ENCODE measurements at regions not wholly inside any gene's neighbourhood (a gene's known extent, or its start where the extent isn't known, plus 50 kb on each side); places are given as distances from the start of the nearest gene placed in this dataset.
A peak's percentile ranks its signal among the peaks of the same experiment; 100 is the strongest.

DNA sequence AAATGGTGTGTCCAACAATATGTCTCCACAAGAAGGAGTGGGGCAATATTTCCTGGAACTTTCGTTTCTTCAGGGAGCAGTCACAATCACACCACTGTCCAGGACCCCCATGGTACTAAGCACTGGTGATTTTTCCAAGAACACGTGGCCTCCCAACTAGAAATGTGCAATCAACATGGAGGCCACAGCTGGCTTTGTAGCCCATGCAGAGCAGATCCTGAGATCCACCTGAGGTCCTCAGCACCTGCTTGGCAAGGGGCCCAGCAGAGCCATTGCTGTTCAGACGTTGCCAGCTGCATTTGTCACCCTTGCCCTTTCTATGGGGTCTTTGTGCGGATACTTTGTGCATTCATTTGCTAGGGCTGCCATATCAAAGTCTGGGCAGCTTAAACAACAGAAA lies 334.5 kb upstream of the IRX4 start:
- no peaks in the 10 kb centered on the region for H3K36me3 Mint-ChIP-seq
- H3K27ac Mint-ChIP-seq, result no peak overlapping the region
- no peaks in the 10 kb centered on the region for H3K4me1 Mint-ChIP-seq
- no peak overlapping the region for H3K4me3 Mint-ChIP-seq
- H3K9me3 Mint-ChIP-seq, result peaks cover 0 to 3% (median 0%) of the 10 kb centered on the region in 3 donors
- H3K27me3 Mint-ChIP-seq, result no peaks in the 10 kb centered on the region

GRCh38 chr5:2214910-2215590 lies 332.3 kb upstream of the IRX4 start:
- H3K27ac Mint-ChIP-seq, result no peak overlapping the region
- H3K4me3 Mint-ChIP-seq, result no peak overlapping the region
- H3K4me1 Mint-ChIP-seq, result no peaks in the 10 kb centered on the region
- peaks cover 0 to 3% (median 0%) of the 10 kb centered on the region in 3 donors for H3K9me3 Mint-ChIP-seq
- H3K27me3 Mint-ChIP-seq, result no peaks in the 10 kb centered on the region
- H3K36me3 Mint-ChIP-seq, result no peaks in the 10 kb centered on the region

DNA sequence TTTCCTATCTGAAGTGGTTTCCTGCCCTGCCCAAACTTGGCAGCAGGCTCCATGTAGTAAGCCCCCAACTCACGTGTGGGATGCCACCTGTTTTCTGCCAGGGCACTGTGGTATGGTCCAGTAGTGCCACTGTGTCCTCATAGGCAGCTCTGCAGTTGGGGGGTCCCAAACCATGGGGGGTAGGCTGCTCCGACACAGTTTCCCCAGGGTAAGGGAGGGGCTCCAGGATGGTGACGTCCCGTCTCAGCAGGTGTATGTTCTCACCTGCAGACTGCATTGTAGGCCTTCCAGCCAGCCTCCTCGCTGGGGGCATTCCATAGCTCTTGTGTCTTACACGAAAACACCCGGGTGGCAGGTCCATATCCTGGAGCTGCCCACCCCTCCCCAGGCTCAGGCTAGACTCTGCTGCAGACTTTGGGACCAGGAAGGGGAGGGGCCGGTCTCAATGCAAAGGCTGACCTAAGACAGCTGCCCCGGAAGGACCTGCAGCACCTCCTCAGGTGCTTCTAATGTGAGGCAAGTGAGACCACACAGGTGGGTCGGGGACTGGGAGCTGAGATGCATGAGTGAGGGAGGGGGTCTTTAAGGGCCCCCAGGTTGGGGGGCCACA lies 330.5 kb upstream of the IRX4 start:
- Mint-ChIP-seq H3K27ac (no peak overlapping the region), H3K4me3 (no peak overlapping the region), H3K27me3 (no peaks in the 10 kb centered on the region), H3K4me1 (no peaks in the 10 kb centered on the region), H3K9me3 (no peaks in the 10 kb centered on the region), H3K36me3 (no peaks in the 10 kb centered on the region)

GRCh38 chr5:2212481-2212880 lies 329.8 kb upstream of the IRX4 start:
- Mint-ChIP-seq H3K27ac (no peak overlapping the region), H3K36me3 (no peaks in the 10 kb centered on the region), H3K4me1 (no peaks in the 10 kb centered on the region)

GRCh38 chr5:2208239-2208544 lies 325.5 kb upstream of the IRX4 start:
- Mint-ChIP-seq H3K27me3 (no peaks in the 10 kb centered on the region), H3K4me1 (no peaks in the 10 kb centered on the region), H3K9me3 (peaks cover 0 to 9% (median 2%) of the 10 kb centered on the region in 3 donors), H3K36me3 (no peaks in the 10 kb centered on the region), H3K4me3 (no peak overlapping the region), H3K27ac (no peak overlapping the region)

More at GRCh38 chr5:2212481-2212880, 329.8 kb upstream of the IRX4 start:
- Mint-ChIP-seq H3K4me3 (no peak overlapping the region), H3K27me3 (no peaks in the 10 kb centered on the region), H3K9me3 (no peaks in the 10 kb centered on the region)

GRCh38 chr5:2207416-2208238 lies 324.9 kb upstream of the IRX4 start:
- no peaks in the 10 kb centered on the region for H3K27me3 Mint-ChIP-seq
- H3K27ac Mint-ChIP-seq, result no peak overlapping the region
- H3K4me1 Mint-ChIP-seq, result no peaks in the 10 kb centered on the region
- no peak overlapping the region for H3K4me3 Mint-ChIP-seq
- no peaks in the 10 kb centered on the region for H3K36me3 Mint-ChIP-seq
- H3K9me3 Mint-ChIP-seq, result peaks cover 0 to 9% (median 2%) of the 10 kb centered on the region in 3 donors

DNA sequence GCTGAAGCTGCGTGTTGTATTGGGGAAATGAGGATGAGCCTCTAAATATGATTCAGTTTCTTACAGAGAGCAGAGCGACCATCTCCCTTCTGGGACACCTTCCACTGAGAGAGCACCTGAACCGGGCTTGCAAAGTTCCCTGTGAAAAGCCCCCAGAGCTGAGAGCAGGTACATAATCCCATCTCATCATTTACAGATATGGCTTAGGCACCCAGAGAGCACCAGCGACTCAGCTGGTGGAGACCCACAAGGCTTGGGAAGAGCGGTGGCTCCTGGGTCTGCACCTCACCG lies 324.3 kb upstream of the IRX4 start:
- no peaks in the 10 kb centered on the region for H3K27me3 Mint-ChIP-seq
- H3K9me3 Mint-ChIP-seq, result peaks cover 0 to 9% (median 2%) of the 10 kb centered on the region in 3 donors
- H3K4me3 Mint-ChIP-seq, result no peak overlapping the region
- H3K36me3 Mint-ChIP-seq, result no peaks in the 10 kb centered on the region
- H3K27ac Mint-ChIP-seq, result no peak overlapping the region
- no peaks in the 10 kb centered on the region for H3K4me1 Mint-ChIP-seq

- Mint-ChIP-seq H3K36me3 (no peaks in the 10 kb centered on the region), H3K9me3 (peaks cover 0 to 9% (median 2%) of the 10 kb centered on the region in 3 donors), H3K27ac (no peak overlapping the region), H3K4me1 (no peaks in the 10 kb centered on the region), H3K4me3 (no peak overlapping the region), H3K27me3 (no peaks in the 10 kb centered on the region)
Observed at GRCh38 chr5:2206293-2207108, 323.8 kb upstream of the IRX4 start.

DNA sequence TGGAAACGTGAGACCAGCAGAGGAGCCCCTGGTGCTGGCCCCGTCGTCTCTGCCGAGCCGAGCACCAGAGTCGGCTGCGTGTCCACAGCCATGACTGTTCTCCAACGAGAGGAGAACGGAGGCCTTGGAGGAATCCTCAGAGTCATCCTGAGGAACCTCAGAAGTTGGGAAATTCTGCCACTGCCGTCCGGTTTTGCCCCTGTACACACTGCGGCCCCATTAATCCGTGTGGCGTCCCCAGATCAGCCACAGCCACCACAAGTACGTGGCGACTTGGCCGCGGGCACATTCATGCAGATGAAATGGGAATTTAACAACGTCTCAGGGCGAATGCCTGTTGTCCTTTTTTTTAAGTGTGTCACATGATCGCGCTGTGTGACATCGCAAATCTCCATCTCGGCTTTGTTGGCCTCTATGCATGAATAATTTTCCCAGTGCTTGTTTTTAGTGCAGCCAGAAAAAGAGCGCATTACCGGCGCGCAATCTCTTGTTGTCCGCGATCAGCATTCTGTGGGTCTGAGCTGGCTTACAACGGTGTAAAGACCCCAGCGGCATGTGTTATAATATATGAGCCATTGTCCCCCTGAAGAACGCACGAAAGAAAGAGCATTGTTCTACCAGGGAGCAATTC lies 323.0 kb upstream of the IRX4 start:
- no peak overlapping the region for H3K4me3 Mint-ChIP-seq
- peaks cover 0 to 9% (median 2%) of the 10 kb centered on the region in 3 donors for H3K9me3 Mint-ChIP-seq
- no peak overlapping the region for H3K27ac Mint-ChIP-seq
- no peaks in the 10 kb centered on the region for H3K4me1 Mint-ChIP-seq
- H3K36me3 Mint-ChIP-seq, result no peaks in the 10 kb centered on the region
- no peaks in the 10 kb centered on the region for H3K27me3 Mint-ChIP-seq

DNA sequence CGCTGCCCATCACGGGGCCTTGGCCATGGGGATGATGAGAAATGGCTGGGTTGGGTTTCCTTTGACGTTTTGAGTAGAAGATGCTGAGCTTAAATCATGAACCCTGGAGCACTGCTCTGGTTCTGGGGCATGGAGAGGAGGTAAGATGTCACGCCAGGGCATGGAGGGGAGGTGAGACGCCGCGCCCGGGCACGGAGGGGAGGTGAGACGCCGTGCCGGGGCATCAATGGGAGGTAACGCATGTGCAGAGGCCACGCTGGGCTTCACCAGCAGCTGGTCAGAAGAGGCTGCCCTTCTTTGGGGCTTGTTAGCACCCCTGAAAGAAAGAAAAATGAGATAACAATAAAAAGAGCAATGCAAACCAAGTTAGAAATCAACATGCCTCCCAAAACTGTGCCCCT lies 322.5 kb upstream of the IRX4 start:
- Mint-ChIP-seq H3K9me3 (peaks cover 0 to 9% (median 2%) of the 10 kb centered on the region in 3 donors), H3K27ac (peak overlapping the region in 1 of 3 donors; percentile 31), H3K27me3 (no peaks in the 10 kb centered on the region), H3K4me3 (no peak overlapping the region), H3K4me1 (no peaks in the 10 kb centered on the region), H3K36me3 (no peaks in the 10 kb centered on the region)

- H3K36me3 Mint-ChIP-seq, result no peaks in the 10 kb centered on the region
- H3K4me1 Mint-ChIP-seq, result no peaks in the 10 kb centered on the region
- peak overlapping the region in 1 of 3 donors; percentile 31 for H3K27ac Mint-ChIP-seq
- H3K4me3 Mint-ChIP-seq, result no peak overlapping the region
- peaks cover 0 to 9% (median 2%) of the 10 kb centered on the region in 3 donors for H3K9me3 Mint-ChIP-seq
- H3K27me3 Mint-ChIP-seq, result no peaks in the 10 kb centered on the region
Observed at GRCh38 chr5:2204366-2205184, 321.9 kb upstream of the IRX4 start.

- Mint-ChIP-seq H3K27ac (no peak overlapping the region), H3K27me3 (no peaks in the 10 kb centered on the region), H3K4me3 (no peak overlapping the region), H3K36me3 (no peaks in the 10 kb centered on the region), H3K4me1 (no peaks in the 10 kb centered on the region), H3K9me3 (peaks cover 0 to 9% (median 2%) of the 10 kb centered on the region in 3 donors)
Observed at GRCh38 chr5:2203774-2204173, 321.0 kb upstream of the IRX4 start.

DNA sequence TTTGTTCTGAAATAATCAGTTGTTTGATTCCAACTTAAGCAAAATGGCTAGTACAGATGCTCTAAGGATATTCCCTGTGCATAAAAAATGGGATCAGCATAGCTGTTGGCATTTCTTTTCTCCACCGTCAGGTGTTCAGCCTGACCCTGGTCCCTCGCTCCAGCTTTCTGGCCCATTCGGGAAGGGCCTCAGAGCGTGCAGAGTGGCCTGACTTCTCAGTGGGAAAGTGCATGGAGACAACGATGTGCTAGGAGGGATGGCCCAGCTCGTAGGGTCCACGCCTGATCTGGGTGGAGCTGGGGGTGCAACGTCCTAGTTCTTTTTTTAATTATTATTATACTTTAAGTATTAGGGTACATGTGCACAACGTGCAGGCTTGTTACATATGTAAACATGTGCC lies 319.1 kb upstream of the IRX4 start:
- H3K27ac Mint-ChIP-seq, result no peak overlapping the region
- no peaks in the 10 kb centered on the region for H3K36me3 Mint-ChIP-seq
- H3K27me3 Mint-ChIP-seq, result no peaks in the 10 kb centered on the region
- H3K4me3 Mint-ChIP-seq, result no peak overlapping the region
- no peaks in the 10 kb centered on the region for H3K4me1 Mint-ChIP-seq
- peaks cover 2 to 9% (median 4%) of the 10 kb centered on the region in 3 donors for H3K9me3 Mint-ChIP-seq

- Mint-ChIP-seq H3K4me3 (no peak overlapping the region), H3K27me3 (no peaks in the 10 kb centered on the region), H3K9me3 (peaks cover 2 to 9% (median 5%) of the 10 kb centered on the region in 3 donors), H3K4me1 (no peaks in the 10 kb centered on the region), H3K27ac (no peak overlapping the region), H3K36me3 (no peaks in the 10 kb centered on the region)
Observed at GRCh38 chr5:2201421-2201820, 318.7 kb upstream of the IRX4 start.

Measured in IgD-negative memory B cell (primary cell).